Keratinocyte (primary cell): ENCODE measurements at regions not wholly inside any gene's neighbourhood (a gene's known extent, or its start where the extent isn't known, plus 50 kb on each side); places are given as distances from the start of the nearest gene placed in this dataset.

Experiments
- DNase-seq: peaks from one replicate; pipeline ENCODE4 v3.0.0-alpha.2; 2011; ENCODE audit warnings: low read depth, missing footprints, low spot score
- FAIRE-seq: peaks from 2 replicates; lab custom pipeline; 2011; peaks lifted over from hg19 to GRCh38; lab: Jason Lieb, UNC
- H2AFZ ChIP-seq: 2 replicates; pipeline ENCODE4 v1.6.0; 2012; ENCODE audit warnings: low read length, control low read depth, inconsistent platforms; ENCODE audit not compliant: control insufficient read depth
- H3K27ac ChIP-seq: 2 replicates; pipeline ENCODE4 v1.5.1; 2011; ENCODE audit warnings: low read length; ENCODE audit not compliant: control insufficient read depth, insufficient read depth
- H3K27me3 ChIP-seq: 3 replicates; pipeline ENCODE4 v1.6.0; 2011; ENCODE audit warnings: low read length; ENCODE audit not compliant: control insufficient read depth, insufficient read depth; ENCODE audit errors: extremely low read depth
- H3K36me3 ChIP-seq, 2 experiments: 2 replicates in 1 of 2; 3 replicates in 1 of 2; pipeline ENCODE4 v1.5.1; 2011; ENCODE audit warnings: low read length in 2 of 2, mild to moderate bottlenecking in 1 of 2; ENCODE audit not compliant: control insufficient read depth in 2 of 2, insufficient read depth in 2 of 2; ENCODE audit errors: extremely low read depth in 1 of 2
- H3K4me1 ChIP-seq: 3 replicates; pipeline ENCODE4 v1.5.1; 2011; ENCODE audit warnings: low read length; ENCODE audit not compliant: control insufficient read depth, insufficient read depth; ENCODE audit errors: extremely low read depth
- H3K4me2 ChIP-seq: 3 replicates; pipeline ENCODE4 v1.6.0; 2011; ENCODE audit warnings: low read depth, low read length; ENCODE audit not compliant: control insufficient read depth, insufficient read depth; ENCODE audit errors: extremely low read depth
- H3K4me3 ChIP-seq, 3 experiments: fragments of 200-600 bp in 1 of 3; sonication (generic) in 1 of 3; 2 replicates in 2 of 3; 3 replicates in 1 of 3; pipeline ENCODE4 v1.5.1; 2011 to 2016; ENCODE audit warnings: low read length in 3 of 3, mild to moderate bottlenecking in 3 of 3, control low read depth in 2 of 3, inconsistent platforms in 1 of 3, low read depth in 1 of 3, mixed read lengths in 1 of 3, mixed run types in 1 of 3, moderate library complexity in 1 of 3; ENCODE audit not compliant: control insufficient read depth in 2 of 3, insufficient read depth in 2 of 3; ENCODE audit errors: extremely low read depth in 1 of 3
- H3K79me2 ChIP-seq: 2 replicates; pipeline ENCODE4 v1.6.0; 2012; ENCODE audit warnings: low read length; ENCODE audit not compliant: control insufficient read depth, insufficient read depth
- H3K9ac ChIP-seq: 3 replicates; pipeline ENCODE4 v1.6.0; 2011; ENCODE audit warnings: low read length; ENCODE audit not compliant: control insufficient read depth, insufficient read depth; ENCODE audit errors: extremely low read depth
- H3K9me1 ChIP-seq: 3 replicates; pipeline ENCODE4 v1.6.0; 2011; ENCODE audit warnings: low read length; ENCODE audit not compliant: control insufficient read depth, insufficient read depth; ENCODE audit errors: extremely low read depth
- H3K9me3 ChIP-seq: 2 replicates; pipeline ENCODE4 v1.5.1; 2012; ENCODE audit warnings: low read depth, low read length; ENCODE audit not compliant: control insufficient read depth
- H4K20me1 ChIP-seq: 3 replicates; pipeline ENCODE4 v1.6.0; 2011; ENCODE audit warnings: low read length; ENCODE audit not compliant: control insufficient read depth, insufficient read depth; ENCODE audit errors: extremely low read depth
- EZH2 ChIP-seq: IDR thresholded peaks from one replicate; pipeline ENCODE4 v1.6.1; 2012; ENCODE audit warnings: inconsistent platforms, mild to moderate bottlenecking, low read length, moderate library complexity
- dilution Hi-C: fragments of 300-500 bp; cut with MboI; formaldehyde crosslinking; loops from one replicate; pipeline ENCODE4 v1.7.0; 2020; ENCODE audit warnings: low sequenced_read_pairs; ENCODE audit not compliant: extremely low pct_ligation_motif_present
- TF ChIP-seq, protein P1 (sequence below), 3 experiments: IDR thresholded peaks in 1 of 3; conservative IDR thresholded peaks in 1 of 3; optimal IDR thresholded peaks in 1 of 3; 2 replicates in 2 of 3; 3 replicates in 1 of 3; pipeline versions ENCODE3 to v1.5.1; 2011; ENCODE audit warnings: low read length in 3 of 3, mild to moderate bottlenecking in 3 of 3, moderate library complexity in 2 of 3, control low read depth in 1 of 3, inconsistent platforms in 1 of 3; ENCODE audit not compliant: insufficient read depth in 2 of 3; ENCODE audit errors: extremely low read depth in 1 of 3

DNA sequence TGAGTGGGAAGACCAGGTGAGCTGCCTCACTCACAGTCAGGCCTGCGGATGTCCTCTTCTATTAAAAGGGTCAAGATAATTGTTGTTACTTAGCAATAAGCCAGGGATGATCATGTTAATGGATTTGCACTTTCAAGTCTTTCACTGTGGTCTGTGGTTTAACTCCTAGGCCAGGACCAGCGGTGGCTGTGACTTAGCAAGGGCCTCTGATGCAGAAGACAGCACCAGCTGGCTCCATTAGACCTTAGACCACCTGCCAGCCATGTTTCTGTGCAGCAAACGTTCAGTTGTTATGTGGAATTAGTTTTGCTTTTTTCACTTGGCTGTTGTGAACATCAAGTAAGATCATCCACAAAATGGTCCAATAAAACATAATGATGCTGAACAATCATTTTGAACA lies 537.3 kb downstream of the TNS3 start:
- no peak for DNase-seq
- Histone ChIP-seq H2AFZ (no peak overlapping the region), H3K36me3 (no peaks in the 10 kb centered on the region), H3K4me1 (peaks cover 9% of the 10 kb centered on the region), H3K9me1 (no peaks in the 10 kb centered on the region), H3K79me2 (no peaks in the 10 kb centered on the region), H3K9me3 (no peaks in the 10 kb centered on the region), H3K27me3 (peaks cover 3% of the 10 kb centered on the region), H3K27ac (no peak overlapping the region), H4K20me1 (no peaks in the 10 kb centered on the region), H3K4me2 (no peak overlapping the region), H3K4me3 (no peak overlapping the region), H3K9ac (no peak overlapping the region)
- no peak for TF ChIP-seq EZH2
- FAIRE-seq: no peak
- dilution Hi-C loops: no loop called here

GRCh38 chr7:47043304-47043703 lies 538.6 kb downstream of the TNS3 start:
- FAIRE-seq (no peak), DNase-seq (no peak)
- Histone ChIP-seq H3K4me3 (no peak overlapping the region), H3K4me2 (no peak overlapping the region), H3K79me2 (no peaks in the 10 kb centered on the region), H3K4me1 (peaks cover 9% of the 10 kb centered on the region), H3K9me1 (no peaks in the 10 kb centered on the region), H3K27ac (no peak overlapping the region), H2AFZ (no peak overlapping the region), H4K20me1 (no peaks in the 10 kb centered on the region), H3K9ac (no peak overlapping the region), H3K36me3 (no peaks in the 10 kb centered on the region), H3K9me3 (no peaks in the 10 kb centered on the region), H3K27me3 (peaks cover 3% of the 10 kb centered on the region)
- TF ChIP-seq, protein P1, sequence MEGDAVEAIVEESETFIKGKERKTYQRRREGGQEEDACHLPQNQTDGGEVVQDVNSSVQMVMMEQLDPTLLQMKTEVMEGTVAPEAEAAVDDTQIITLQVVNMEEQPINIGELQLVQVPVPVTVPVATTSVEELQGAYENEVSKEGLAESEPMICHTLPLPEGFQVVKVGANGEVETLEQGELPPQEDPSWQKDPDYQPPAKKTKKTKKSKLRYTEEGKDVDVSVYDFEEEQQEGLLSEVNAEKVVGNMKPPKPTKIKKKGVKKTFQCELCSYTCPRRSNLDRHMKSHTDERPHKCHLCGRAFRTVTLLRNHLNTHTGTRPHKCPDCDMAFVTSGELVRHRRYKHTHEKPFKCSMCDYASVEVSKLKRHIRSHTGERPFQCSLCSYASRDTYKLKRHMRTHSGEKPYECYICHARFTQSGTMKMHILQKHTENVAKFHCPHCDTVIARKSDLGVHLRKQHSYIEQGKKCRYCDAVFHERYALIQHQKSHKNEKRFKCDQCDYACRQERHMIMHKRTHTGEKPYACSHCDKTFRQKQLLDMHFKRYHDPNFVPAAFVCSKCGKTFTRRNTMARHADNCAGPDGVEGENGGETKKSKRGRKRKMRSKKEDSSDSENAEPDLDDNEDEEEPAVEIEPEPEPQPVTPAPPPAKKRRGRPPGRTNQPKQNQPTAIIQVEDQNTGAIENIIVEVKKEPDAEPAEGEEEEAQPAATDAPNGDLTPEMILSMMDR (optimal IDR thresholded peaks at IDR 0.05 in 1 of 3, IDR thresholded peaks at IDR 0.05 in 1 of 3, conservative IDR thresholded peaks at IDR 0.05 in 1 of 3; ENCODE audit: extremely low read depth in 1 of 3, insufficient read depth in 2 of 3, low read length in 3 of 3): no peak
- no peak for TF ChIP-seq EZH2
- dilution Hi-C loops: no loop called here

- DNase-seq (no peak), FAIRE-seq (peak; percentile 60)
- H3K4me2 ChIP-seq: no peak overlapping the region
- peaks cover 9% of the 10 kb centered on the region for H3K4me1 ChIP-seq
- no peaks in the 10 kb centered on the region for H3K9me3 ChIP-seq
- H3K27me3 ChIP-seq: peaks cover 3% of the 10 kb centered on the region
- H3K36me3 ChIP-seq: no peaks in the 10 kb centered on the region
- dilution Hi-C loops: no loop called here
- no peak overlapping the region for H3K27ac ChIP-seq
- no peaks in the 10 kb centered on the region for H3K9me1 ChIP-seq
- TF ChIP-seq, protein P1 (optimal IDR thresholded peaks at IDR 0.05 in 1 of 3, IDR thresholded peaks at IDR 0.05 in 1 of 3, conservative IDR thresholded peaks at IDR 0.05 in 1 of 3; ENCODE audit: extremely low read depth in 1 of 3, insufficient read depth in 2 of 3, low read length in 3 of 3): no peak
- no peak for TF ChIP-seq EZH2
- no peak overlapping the region for H3K9ac ChIP-seq
- no peak overlapping the region for H2AFZ ChIP-seq
- H3K4me3 ChIP-seq: no peak overlapping the region
- no peaks in the 10 kb centered on the region for H4K20me1 ChIP-seq
- no peaks in the 10 kb centered on the region for H3K79me2 ChIP-seq
These were observed 539.2 kb downstream of the TNS3 start for GRCh38 chr7:47042669-47043068.
